Tibial artery (tissue), 4 donors: ENCODE measurements at regions not wholly inside any gene's neighbourhood (a gene's known extent, or its start where the extent isn't known, plus 50 kb on each side); places are given as distances from the start of the nearest gene placed in this dataset.

Experiments
- DNase-seq, 2 donors: peaks; one replicate each; pipeline ENCODE4 v3.0.0-alpha.2; 2019
- H3K27ac ChIP-seq, 2 donors: fragments of 200-600 bp; sonication (generic) in 1 of 2; 1 replicate in 1 of 2; 2 replicates in 1 of 2; pipeline ENCODE4 v1.5.1; 2018 to 2019; ENCODE audit warnings: mild to moderate bottlenecking in 1 of 2
- H3K27me3 ChIP-seq, 2 donors: fragments of 200-600 bp; sonication (generic) in 1 of 2; one replicate each; pipeline versions ENCODE4 v1.5.1 to v1.6.0; 2016 to 2019
- H3K36me3 ChIP-seq, 3 donors: fragments of 200-600 bp; sonication (generic) in 2 of 3; one replicate each; pipeline ENCODE4 v1.5.1; 2016 to 2019; ENCODE audit warnings: mild to moderate bottlenecking in 2 of 3
- H3K4me1 ChIP-seq, 4 donors: fragments of 200-600 bp; sonication (generic) in 2 of 4; 1 replicate in 3 of 4; 2 replicates in 1 of 4; pipeline ENCODE4 v1.5.1; 2016 to 2019
- H3K4me3 ChIP-seq, 2 donors: fragments of 200-600 bp; sonication (generic) in 1 of 2; 1 replicate in 1 of 2; 2 replicates in 1 of 2; pipeline ENCODE4 v1.5.1; 2018 to 2019; ENCODE audit warnings: mild to moderate bottlenecking in 2 of 2
- H3K9me3 ChIP-seq, 3 donors: fragments of 200-600 bp; sonication (generic) in 1 of 3; one replicate each; pipeline ENCODE4 v1.5.1; 2016 to 2019
- intact Hi-C: fragments of 100-400 bp; cut with DNase I; formaldehyde crosslinking; loops from one replicate; pipeline ENCODE4 v1.15.0; 2023; ENCODE audit warnings: low total_unique reads
- TF ChIP-seq, protein P1 (sequence below), 2 experiments: fragments of 200-600 bp in 1 of 2; fragments of 450-650 bp in 1 of 2; IDR thresholded peaks; one replicate each; pipeline ENCODE4 v1.5.1; 2017 to 2019; ENCODE audit warnings: antibody characterized with exemption in 2 of 2, mild to moderate bottlenecking in 1 of 2, moderate library complexity in 1 of 2

DNA sequence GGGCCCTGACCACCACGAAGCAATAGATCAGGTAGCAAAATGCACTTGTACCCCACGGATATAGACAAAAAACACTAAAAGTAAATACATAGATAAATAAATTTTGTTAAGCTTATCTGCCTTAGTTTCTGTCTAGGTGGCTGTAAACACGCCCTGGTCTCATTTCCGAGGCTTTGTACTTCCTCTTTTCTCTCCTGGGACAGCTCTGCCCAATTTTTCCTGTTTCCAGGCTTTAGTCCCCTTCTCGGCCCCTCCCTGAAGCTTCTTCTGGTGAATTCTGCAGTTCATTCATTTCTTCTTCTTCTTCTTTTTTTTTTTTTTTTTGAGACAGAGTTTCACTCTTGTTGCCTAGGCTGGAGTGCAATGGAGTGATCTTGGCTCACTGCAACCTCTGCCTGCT is 73.4 kb upstream of the STOX2 start:
- no peaks in the 10 kb centered on the region for H3K4me1 ChIP-seq

DNA sequence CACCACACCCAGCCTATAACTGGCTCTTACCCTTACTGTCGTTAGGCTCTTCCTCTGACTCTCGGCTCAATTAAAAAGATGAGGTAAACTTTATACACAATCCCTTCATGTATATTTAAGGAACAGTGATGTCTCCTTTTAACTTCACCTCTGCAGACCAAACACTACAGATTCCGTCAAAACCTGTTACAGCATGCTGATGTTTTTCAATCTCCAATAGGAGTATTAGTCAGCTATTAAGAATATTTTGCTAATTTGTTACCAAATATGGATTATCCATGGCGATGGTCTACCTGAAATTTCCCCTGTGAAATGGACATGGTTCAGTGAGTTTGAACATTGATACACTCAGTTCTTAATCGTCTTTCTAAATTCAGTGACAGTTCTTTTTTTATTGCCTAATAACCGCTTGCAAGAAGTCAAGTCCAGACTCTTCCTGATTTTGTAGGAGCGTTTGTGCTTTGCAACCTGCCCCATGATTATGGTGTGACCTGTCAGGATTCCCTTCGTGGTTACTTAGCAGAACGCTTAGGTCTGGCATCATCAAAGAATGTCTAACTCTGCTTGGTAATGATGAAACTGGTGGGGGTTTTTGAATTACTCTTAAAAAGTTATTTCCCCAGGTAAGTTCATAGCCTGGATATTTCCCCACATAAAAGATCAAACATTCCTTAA is 72.2 kb upstream of the STOX2 start:
- Histone ChIP-seq H3K36me3 (no peaks in the 10 kb centered on the region), H3K27me3 (no peaks in the 10 kb centered on the region), H3K4me3 (no peak overlapping the region), H3K4me1 (no peaks in the 10 kb centered on the region), H3K27ac (no peak overlapping the region), H3K9me3 (no peaks in the 10 kb centered on the region)
- TF ChIP-seq, protein P1, sequence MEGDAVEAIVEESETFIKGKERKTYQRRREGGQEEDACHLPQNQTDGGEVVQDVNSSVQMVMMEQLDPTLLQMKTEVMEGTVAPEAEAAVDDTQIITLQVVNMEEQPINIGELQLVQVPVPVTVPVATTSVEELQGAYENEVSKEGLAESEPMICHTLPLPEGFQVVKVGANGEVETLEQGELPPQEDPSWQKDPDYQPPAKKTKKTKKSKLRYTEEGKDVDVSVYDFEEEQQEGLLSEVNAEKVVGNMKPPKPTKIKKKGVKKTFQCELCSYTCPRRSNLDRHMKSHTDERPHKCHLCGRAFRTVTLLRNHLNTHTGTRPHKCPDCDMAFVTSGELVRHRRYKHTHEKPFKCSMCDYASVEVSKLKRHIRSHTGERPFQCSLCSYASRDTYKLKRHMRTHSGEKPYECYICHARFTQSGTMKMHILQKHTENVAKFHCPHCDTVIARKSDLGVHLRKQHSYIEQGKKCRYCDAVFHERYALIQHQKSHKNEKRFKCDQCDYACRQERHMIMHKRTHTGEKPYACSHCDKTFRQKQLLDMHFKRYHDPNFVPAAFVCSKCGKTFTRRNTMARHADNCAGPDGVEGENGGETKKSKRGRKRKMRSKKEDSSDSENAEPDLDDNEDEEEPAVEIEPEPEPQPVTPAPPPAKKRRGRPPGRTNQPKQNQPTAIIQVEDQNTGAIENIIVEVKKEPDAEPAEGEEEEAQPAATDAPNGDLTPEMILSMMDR (IDR thresholded peaks at IDR 0.05) = no peak
- intact Hi-C loops = loop anchor here (10.0 kb wide), 1 partner anchor 262 kb away; no protein-coding TSS in a partner anchor
- no peak for DNase-seq

More for the DNA sequence above, 73.4 kb upstream of the STOX2 start:
- no peak for DNase-seq
- Histone ChIP-seq H3K27me3 (no peaks in the 10 kb centered on the region), H3K9me3 (no peaks in the 10 kb centered on the region), H3K4me3 (no peak overlapping the region), H3K27ac (no peak overlapping the region), H3K36me3 (no peaks in the 10 kb centered on the region)
- intact Hi-C loops = loop anchor here (10.0 kb wide), 1 partner anchor 263 kb away; no protein-coding TSS in a partner anchor
- TF ChIP-seq, protein P1 (IDR thresholded peaks at IDR 0.05) = no peak

DNA sequence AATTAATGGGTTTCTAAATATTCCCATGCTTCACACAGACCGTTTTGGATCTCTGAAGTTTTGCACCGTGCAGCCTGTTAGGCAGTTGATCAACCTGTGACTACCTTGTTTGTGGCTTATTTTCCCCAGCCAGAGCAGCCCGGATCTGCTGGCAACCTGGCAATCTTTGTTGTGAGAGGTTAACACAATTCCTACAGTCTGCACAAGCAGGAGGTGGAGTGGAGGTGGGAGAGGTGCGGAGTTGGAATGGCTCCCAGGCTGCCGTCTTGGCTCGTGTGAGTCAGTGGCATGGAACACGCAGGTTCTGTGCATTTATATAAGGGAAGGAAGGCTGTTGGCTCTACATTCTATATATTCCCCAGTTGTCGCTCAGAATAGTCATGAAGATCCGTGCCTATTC is 70.9 kb upstream of the STOX2 start:
- Histone ChIP-seq H3K4me1 (no peaks in the 10 kb centered on the region), H3K9me3 (no peaks in the 10 kb centered on the region), H3K27ac (no peak overlapping the region), H3K27me3 (peaks cover 0 to 6% of the 10 kb centered on the region in 2 donors), H3K36me3 (no peaks in the 10 kb centered on the region), H3K4me3 (no peak overlapping the region)
- TF ChIP-seq, protein P1 (IDR thresholded peaks at IDR 0.05) = no peak
- DNase-seq = no peak
- intact Hi-C loops = loop anchor here (10.0 kb wide), 1 partner anchor 261 kb away; no protein-coding TSS in a partner anchor

DNA sequence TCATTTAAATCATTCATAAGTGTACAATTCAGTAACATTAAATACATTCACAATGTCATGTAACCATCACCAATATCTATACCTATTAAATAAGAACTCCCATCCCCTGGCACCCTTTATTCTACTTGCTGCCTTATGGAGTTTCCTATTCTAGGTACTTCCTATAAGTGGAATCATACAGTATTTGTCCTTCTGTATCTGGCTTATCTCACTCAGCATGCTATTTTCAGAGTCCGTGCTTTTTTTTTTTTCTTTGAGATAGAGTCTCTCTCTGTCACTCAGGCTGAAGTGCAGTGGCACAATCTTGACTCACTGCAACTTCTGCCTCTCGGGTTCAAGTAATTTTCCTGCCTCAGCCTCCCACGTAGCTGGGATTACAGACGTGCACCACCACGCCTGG is 67.9 kb upstream of the STOX2 start:
- no peaks in the 10 kb centered on the region for H3K9me3 ChIP-seq
- H3K27ac ChIP-seq = no peak overlapping the region
- no peak for DNase-seq
- H3K4me3 ChIP-seq = no peak overlapping the region
- H3K36me3 ChIP-seq = no peaks in the 10 kb centered on the region
- peaks cover 0 to 6% of the 10 kb centered on the region in 2 donors for H3K27me3 ChIP-seq
- intact Hi-C loops = loop anchor here (10.0 kb wide), 1 partner anchor 258 kb away; no protein-coding TSS in a partner anchor
- no peaks in the 10 kb centered on the region for H3K4me1 ChIP-seq
- TF ChIP-seq, protein P1 (IDR thresholded peaks at IDR 0.05) = no peak

DNA sequence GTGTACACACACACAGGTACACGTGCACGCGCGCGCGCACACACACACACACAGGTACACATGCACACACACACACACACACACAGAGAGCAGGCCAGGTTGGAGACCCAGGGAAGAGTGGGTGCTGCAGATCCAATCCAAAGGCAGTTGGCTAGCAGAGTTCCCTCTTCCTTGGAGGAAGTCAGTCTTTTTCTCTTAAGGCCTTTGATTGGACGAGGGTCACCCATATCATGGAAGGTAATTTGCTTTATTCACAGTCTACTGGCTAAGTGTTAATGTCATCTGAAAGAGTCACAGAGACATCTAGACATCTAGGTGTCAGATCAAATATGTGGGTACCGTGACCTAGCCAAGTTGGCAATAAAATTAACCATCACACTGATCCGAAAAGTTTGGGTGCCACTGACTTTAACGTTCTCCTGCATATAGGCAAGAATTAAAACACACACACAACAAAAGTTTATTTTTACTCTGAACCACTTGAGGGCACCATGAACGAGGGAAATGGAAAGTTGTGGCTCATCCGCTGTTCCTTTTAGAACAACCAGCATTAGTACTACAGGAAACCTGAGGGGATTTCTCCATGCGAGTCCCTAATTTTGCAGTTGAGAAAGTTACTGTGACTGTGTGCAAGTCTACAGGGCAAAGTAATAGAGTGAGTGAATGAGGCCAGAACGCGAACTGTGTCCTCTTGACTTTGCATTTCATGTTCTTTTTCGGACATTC is 66.0 kb upstream of the STOX2 start:
- H3K27me3 ChIP-seq = peaks cover 0 to 6% of the 10 kb centered on the region in 2 donors

More for the DNA sequence above, 66.0 kb upstream of the STOX2 start:
- peaks cover 0 to 9% (median 0%) of the 10 kb centered on the region in 4 donors for H3K4me1 ChIP-seq
- no peak for DNase-seq
- intact Hi-C loops = loop anchor here (10.0 kb wide), 1 partner anchor 256 kb away; no protein-coding TSS in a partner anchor
- TF ChIP-seq, protein P1 (IDR thresholded peaks at IDR 0.05) = no peak
- no peak overlapping the region for H3K4me3 ChIP-seq
- H3K9me3 ChIP-seq = no peaks in the 10 kb centered on the region
- no peak overlapping the region for H3K27ac ChIP-seq
- H3K36me3 ChIP-seq = no peaks in the 10 kb centered on the region
